PC-3 (cell line): ENCODE measurements at regions not wholly inside any gene's neighbourhood (a gene's known extent, or its start where the extent isn't known, plus 50 kb on each side); places are given as distances from the start of the nearest gene placed in this dataset.

Source experiments
- ATAC-seq: fragments of 200-7000 bp; cut with Tn5 transposase; 2 replicates; pipeline ENCODE4 v1.9.1; 2020; ENCODE audit warnings: mild to moderate bottlenecking, moderate library complexity
- BruUV-seq: library from RNA; stranded (reverse); fragments of 400-500 nt; replicated peaks from 2 replicates; lab custom pipeline; 2021; lab: Mats Ljungman, UMichigan
- CTCF ChIA-PET: fragments of 300-600 bp; sonication (Branson Sonifier 250); formaldehyde crosslinking; loops from one replicate; lab custom pipeline; 2022; ENCODE audit warnings: antibody characterized with exemption; lab: Charles Lee
- POLR2A ChIA-PET: fragments of 300-600 bp; sonication (Branson Sonifier 250); formaldehyde crosslinking; loops from one replicate; lab custom pipeline; 2022; ENCODE audit warnings: antibody characterized with exemption; ENCODE audit not compliant: unreplicated experiment; lab: Charles Lee
- DNase-seq: peaks from one replicate; pipeline ENCODE4 v3.0.0-alpha.2; 2015
- H2AFZ ChIP-seq: fragments of 300-600 bp; sonication (generic); 2 replicates; pipeline ENCODE4 v1.6.0; 2016; ENCODE audit warnings: antibody characterized with exemption, low read length
- H3F3A ChIP-seq: fragments of 300-600 bp; sonication (generic); one replicate; pipeline ENCODE4 v1.6.0; 2017; ENCODE audit warnings: antibody characterized with exemption, low read length, control low read depth, mild to moderate bottlenecking; ENCODE audit not compliant: unreplicated experiment
- H3K27ac ChIP-seq: fragments of 300-600 bp; sonication (generic); 2 replicates; pipeline ENCODE4 v1.5.1; 2016; ENCODE audit warnings: mild to moderate bottlenecking, low read length
- H3K27me3 ChIP-seq: fragments of 300-600 bp; sonication (generic); 2 replicates; pipeline ENCODE4 v1.6.1; 2016; ENCODE audit warnings: low read length, mixed read lengths
- H3K36me3 ChIP-seq: fragments of 300-600 bp; sonication (generic); 2 replicates; pipeline ENCODE4 v1.6.1; 2016; ENCODE audit warnings: low read depth, mixed run types, low read length, mixed read lengths
- H3K4me1 ChIP-seq: fragments of 300-600 bp; sonication (generic); 2 replicates; pipeline ENCODE4 v1.5.1; 2016; ENCODE audit warnings: low read length; ENCODE audit not compliant: insufficient read depth
- H3K4me2 ChIP-seq: fragments of 300-600 bp; sonication (generic); 2 replicates; pipeline ENCODE4 v1.6.0; 2016; ENCODE audit warnings: low read length
- H3K4me3 ChIP-seq: fragments of 300-600 bp; sonication (generic); 2 replicates; pipeline ENCODE4 v1.5.1; 2016; ENCODE audit warnings: mild to moderate bottlenecking, low read length, mixed read lengths
- H3K79me2 ChIP-seq: fragments of 300-600 bp; sonication (generic); 2 replicates; pipeline ENCODE4 v1.6.1; 2017; ENCODE audit warnings: low read length, mixed read lengths
- H3K9ac ChIP-seq: fragments of 300-600 bp; sonication (generic); 2 replicates; pipeline ENCODE4 v1.6.0; 2016; ENCODE audit warnings: mild to moderate bottlenecking, low read length
- H3K9me2 ChIP-seq: fragments of 300-600 bp; sonication (generic); replicated peaks from 2 replicates; pipeline ENCODE4 v1.6.1; 2016; ENCODE audit warnings: mixed run types, low read length, mixed read lengths
- H3K9me3 ChIP-seq: fragments of 300-600 bp; sonication (generic); 2 replicates; pipeline ENCODE4 v1.6.1; 2016; ENCODE audit warnings: low read length, mixed read lengths
- H4K20me1 ChIP-seq: fragments of 300-600 bp; sonication (generic); 2 replicates; pipeline ENCODE4 v1.6.1; 2016; ENCODE audit warnings: low read length, mixed read lengths
- CTCF ChIP-seq: fragments of 300-600 bp; sonication (generic); conservative IDR thresholded peaks from 2 replicates; pipeline ENCODE4 v1.5.1; 2017; ENCODE audit warnings: antibody characterized with exemption, low read depth, mild to moderate bottlenecking, low read length
- EZH2 ChIP-seq: fragments of 300-600 bp; sonication (generic); IDR thresholded peaks from one replicate; pipeline ENCODE4 v1.6.1; 2017; ENCODE audit warnings: antibody characterized with exemption, mild to moderate bottlenecking, low read length; ENCODE audit not compliant: unreplicated experiment
- EZH2phosphoT487 ChIP-seq: fragments of 300-600 bp; sonication (generic); IDR thresholded peaks from 2 replicates; pipeline ENCODE4 v1.6.1; 2018; ENCODE audit warnings: mild to moderate bottlenecking, antibody characterized with exemption, low read length, borderline replicate concordance
- intact Hi-C: fragments of 100-400 bp; cut with micrococcal nuclease; formaldehyde crosslinking; loops from 2 replicates; pipeline ENCODE4 v1.9.0; 2023

- no peaks in the 10 kb centered on the region for H3K9me3 ChIP-seq
- H3K4me2 ChIP-seq = no peak overlapping the region
- no peaks in the 10 kb centered on the region for H4K20me1 ChIP-seq
- POLR2A ChIA-PET = no interaction called here
- CTCF ChIA-PET = interaction anchor here (0.6 kb wide), 1 partner anchor 14 kb away, joined by 5 read pairs; no protein-coding TSS in a partner anchor
- H3K4me1 ChIP-seq = no peaks in the 10 kb centered on the region
- H3K27me3 ChIP-seq = no peaks in the 10 kb centered on the region
- H3K9me2 ChIP-seq = no peaks in the 10 kb centered on the region
- H3K9ac ChIP-seq = no peak overlapping the region
- no peaks in the 10 kb centered on the region for H3K36me3 ChIP-seq
- H3K27ac ChIP-seq = no peak overlapping the region
- no peak overlapping the region for H2AFZ ChIP-seq
- no peak for ATAC-seq
- H3K4me3 ChIP-seq = no peak overlapping the region
- intact Hi-C loops = no loop called here
- no peak for DNase-seq
- TF ChIP-seq EZH2phosphoT487 (no peak), EZH2 (no peak), CTCF (no peak)
- BruUV-seq = no TSS peak
- no peaks in the 10 kb centered on the region for H3K79me2 ChIP-seq
- no peaks in the 10 kb centered on the region for H3F3A ChIP-seq
Measured at GRCh38 chr18:27649621-27650020, 464.5 kb upstream of the CHST9 start.

GRCh38 chr18:27645929-27646328 is 460.8 kb upstream of the CHST9 start:
- Histone ChIP-seq H3K9ac (no peak overlapping the region), H3K79me2 (no peaks in the 10 kb centered on the region), H3K4me1 (no peaks in the 10 kb centered on the region), H3K9me3 (no peaks in the 10 kb centered on the region), H3K9me2 (no peaks in the 10 kb centered on the region), H3K4me2 (no peak overlapping the region), H4K20me1 (no peaks in the 10 kb centered on the region), H3K36me3 (no peaks in the 10 kb centered on the region), H3K4me3 (no peak overlapping the region), H3K27me3 (no peaks in the 10 kb centered on the region), H3F3A (no peaks in the 10 kb centered on the region), H2AFZ (no peak overlapping the region), H3K27ac (no peak overlapping the region)
- ChIA-PET CTCF (no interaction called here), POLR2A (no interaction called here)
- no peak for ATAC-seq
- TF ChIP-seq CTCF (no peak), EZH2phosphoT487 (no peak), EZH2 (no peak)
- DNase-seq = no peak
- no TSS peak for BruUV-seq
- intact Hi-C loops = no loop called here

GRCh38 chr18:27636576-27637085 is 451.5 kb upstream of the CHST9 start:
- Histone ChIP-seq H3K9me3 (no peaks in the 10 kb centered on the region), H3K79me2 (no peaks in the 10 kb centered on the region), H3K27me3 (peaks cover 62% of the 10 kb centered on the region), H2AFZ (no peak overlapping the region), H3F3A (no peaks in the 10 kb centered on the region), H3K36me3 (no peaks in the 10 kb centered on the region), H4K20me1 (no peaks in the 10 kb centered on the region), H3K9ac (no peak overlapping the region), H3K9me2 (no peaks in the 10 kb centered on the region), H3K27ac (no peak overlapping the region), H3K4me1 (no peaks in the 10 kb centered on the region), H3K4me2 (no peak overlapping the region), H3K4me3 (no peak overlapping the region)
- intact Hi-C loops = no loop called here
- POLR2A ChIA-PET = no interaction called here
- TF ChIP-seq EZH2phosphoT487 = no peak
- TF ChIP-seq CTCF = no peak
- TF ChIP-seq EZH2 = no peak
- DNase-seq (no peak), ATAC-seq (no peak)
- CTCF ChIA-PET = no interaction called here
- BruUV-seq = no TSS peak
